Epithelial cell of proximal tubule (primary cell): ENCODE measurements at regions not wholly inside any gene's neighbourhood (a gene's known extent, or its start where the extent isn't known, plus 50 kb on each side); places are given as distances from the start of the nearest gene placed in this dataset.

Experiments
- DNase-seq: peaks from one replicate; pipeline ENCODE4 v3.0.0-alpha.2; 2011; ENCODE audit warnings: low read depth
- H3K4me3 ChIP-seq: 2 replicates; pipeline ENCODE4 v1.5.1; 2011; ENCODE audit warnings: low read depth, mild to moderate bottlenecking, low read length
- CTCF ChIP-seq: conservative IDR thresholded peaks from 2 replicates; pipeline ENCODE4 v1.5.1; 2012; ENCODE audit warnings: low read depth, mild to moderate bottlenecking, low read length

- TF ChIP-seq CTCF, result no peak
- no peak for DNase-seq
- H3K4me3 ChIP-seq, result no peak overlapping the region
Measured at GRCh38 chr17:71986886-71987285, 133.9 kb upstream of the SOX9 start.

GRCh38 chr17:71987634-71988033 lies 133.2 kb upstream of the SOX9 start:
- no peak overlapping the region for H3K4me3 ChIP-seq
- no peak for TF ChIP-seq CTCF
- DNase-seq, result no peak

GRCh38 chr17:71989117-71989516 lies 131.7 kb upstream of the SOX9 start:
- no peak for DNase-seq
- no peak overlapping the region for H3K4me3 ChIP-seq
- TF ChIP-seq CTCF, result no peak

GRCh38 chr17:71993363-71993762 lies 127.5 kb upstream of the SOX9 start:
- no peak for TF ChIP-seq CTCF
- no peak overlapping the region for H3K4me3 ChIP-seq
- DNase-seq, result no peak

- H3K4me3 ChIP-seq, result no peak overlapping the region
- no peak for DNase-seq
- no peak for TF ChIP-seq CTCF
Measured at GRCh38 chr17:71995590-71995989, 125.2 kb upstream of the SOX9 start.

GRCh38 chr17:72004011-72004427 lies 116.8 kb upstream of the SOX9 start:
- TF ChIP-seq CTCF, result no peak
- DNase-seq, result no peak
- H3K4me3 ChIP-seq, result no peak overlapping the region

GRCh38 chr17:72004611-72005331 lies 116.0 kb upstream of the SOX9 start:
- TF ChIP-seq CTCF, result no peak
- H3K4me3 ChIP-seq, result no peak overlapping the region
- no peak for DNase-seq
